Pancreas (tissue), 10 donors: ENCODE measurements at regions not wholly inside any gene's neighbourhood (a gene's known extent, or its start where the extent isn't known, plus 50 kb on each side); places are given as distances from the start of the nearest gene placed in this dataset.

ENCODE experiments used
- ATAC-seq, 4 donors: fragments of 200-7000 bp; cut with Tn5 transposase; one replicate each; pipeline versions ENCODE4 v1.8.0 to v1.9.1; 2020; ENCODE audit warnings: mild to moderate bottlenecking in 4 of 4, moderate library complexity in 4 of 4
- DNase-seq, 6 donors: peaks; one replicate each; pipeline ENCODE4 v3.0.0-alpha.2; 2020
- FAIRE-seq: peaks from 2 replicates; lab custom pipeline; 2012; peaks lifted over from hg19 to GRCh38; lab: Jason Lieb, UNC
- H3K27ac ChIP-seq, 4 donors: fragments of 200-600 bp; sonication (generic); 1 replicate in 3 of 4; 2 replicates in 1 of 4; pipeline versions ENCODE4 v1.5.0 to v1.8.0; 2020
- H3K27me3 ChIP-seq, 4 donors: fragments of 200-600 bp; one replicate each; pipeline ENCODE4 v1.8.0; 2021
- H3K36me3 ChIP-seq, 3 donors: fragments of 200-600 bp; sonication (generic) in 1 of 3; one replicate each; pipeline versions ENCODE4 v1.5.0 to v1.8.0; 2020 to 2021
- H3K4me1 ChIP-seq, 3 donors: fragments of 200-600 bp; one replicate each; pipeline ENCODE4 v1.8.0; 2021
- H3K4me3 ChIP-seq, 4 donors: fragments of 200-600 bp; sonication (generic) in 2 of 4; one replicate each; pipeline versions ENCODE4 v1.5.0 to v1.8.0; 2020 to 2021
- H3K9me3 ChIP-seq, 4 donors: fragments of 200-600 bp; one replicate each; pipeline ENCODE4 v1.8.0; 2021
- CTCF ChIP-seq, 4 donors: fragments of 200-600 bp; sonication (generic) in 3 of 4; IDR thresholded peaks; one replicate each; pipeline versions ENCODE4 v1.5.0 to v1.8.0; 2021; ENCODE audit warnings: antibody characterized with exemption in 4 of 4
- WGBS, 2 donors: extraction: QIAGEN DNeasy Blood & Tissue Kit; methylation state at CpG; one replicate each; pipeline ENCODE4 v1.1.7; 2013; 5-methylcytosine and 5-hydroxymethylcytosine counted together
- intact Hi-C, 3 donors: fragments of 100-400 bp; cut with DNase I; formaldehyde crosslinking; loops; one replicate each; pipeline versions ENCODE4 v1.11.1 to v1.14.2; 2022
- donor health status: healthy with polysubstance abuse.
- donor health status: DM: no; HTN: no; CAD: no; lungs with moderate emphysema.
- donor health status: DM: no; HTN: no; CAD: no.
- donor health status: control.
- donor health status: control.
- donor health status: Bipolar disorder and iron deficiency.
- donor health status: DM: yes; HTN: yes; CAD: no.
- donor health status: DM: no; HTN: no; CAD: no.
- donor health status: DM: no; HTN: no; CAD: no.
- donor health status: DM: yes; HTN: yes; CAD: no.

DNA sequence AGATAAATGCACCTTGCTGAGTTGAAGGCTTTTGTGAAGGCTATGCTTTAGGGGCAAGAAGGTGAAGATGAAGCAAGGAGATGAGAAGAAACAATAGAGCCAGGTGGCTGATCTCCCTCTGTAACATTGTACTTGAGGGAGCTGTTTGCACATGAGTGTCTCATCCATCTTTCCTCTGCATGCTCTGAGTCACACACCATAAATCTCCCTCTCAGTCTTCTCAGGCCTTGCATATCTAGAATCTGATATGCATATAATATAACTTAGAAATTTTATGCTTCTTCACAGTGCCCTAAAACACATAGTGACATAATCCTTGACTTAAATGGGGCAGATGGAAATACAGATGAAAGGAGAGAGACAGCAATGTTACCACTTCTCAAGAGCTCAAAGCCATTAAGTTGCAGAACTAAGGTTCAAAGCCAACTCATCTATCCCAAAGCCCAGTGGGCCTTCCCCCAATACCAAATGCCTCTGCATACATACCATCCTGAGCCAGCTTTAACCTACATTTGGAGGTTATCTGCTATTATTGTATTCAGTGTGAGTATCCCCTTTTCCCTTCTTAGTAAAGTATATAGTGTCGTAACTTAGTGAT is 62.4 kb upstream of the STXBP5 start:
- H3K36me3 ChIP-seq = no peaks in the 10 kb centered on the region
- H3K4me3 ChIP-seq = no peak overlapping the region
- H3K27me3 ChIP-seq = no peaks in the 10 kb centered on the region
- no peak for TF ChIP-seq CTCF (IDR thresholded peaks at IDR 0.05)
- WGBS, 2 donors = 96 to 97% methylated on average over 1 of the region's 1 CpG
- ATAC-seq = peak in 1 of 4 donors; percentile 37
- no peaks in the 10 kb centered on the region for H3K4me1 ChIP-seq
- no peak for DNase-seq
- FAIRE-seq = no peak
- no peak overlapping the region for H3K27ac ChIP-seq
- H3K9me3 ChIP-seq = no peaks in the 10 kb centered on the region
- intact Hi-C loops = no loop called here

DNA sequence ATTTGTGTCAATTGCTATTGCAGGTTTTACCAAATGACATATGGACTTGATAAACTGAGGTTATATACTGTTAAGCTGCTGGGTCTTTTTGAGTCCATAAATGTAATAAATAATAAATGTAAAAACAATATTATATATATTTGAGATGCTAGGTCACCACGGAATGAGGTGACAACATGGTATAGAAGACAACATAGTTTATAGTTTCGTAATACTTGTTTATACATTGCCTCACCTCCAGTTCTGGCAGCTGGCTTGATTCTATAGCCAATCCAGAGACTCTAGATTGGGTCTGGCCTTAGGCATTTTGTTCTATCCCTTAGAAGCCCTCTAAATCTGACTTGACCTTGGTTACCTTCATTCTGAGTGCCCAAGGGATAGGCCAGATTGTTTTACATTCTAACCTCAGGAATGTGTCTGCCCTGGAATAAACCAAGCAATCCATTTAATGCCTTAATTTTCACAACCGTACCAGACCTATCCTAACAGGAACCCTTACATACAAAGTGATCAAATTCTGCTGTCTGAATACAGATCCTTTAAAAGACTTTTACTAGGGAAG is 61.5 kb upstream of the STXBP5 start:
- Histone ChIP-seq H3K9me3 (no peaks in the 10 kb centered on the region), H3K27ac (no peak overlapping the region), H3K27me3 (no peaks in the 10 kb centered on the region), H3K36me3 (no peaks in the 10 kb centered on the region), H3K4me3 (no peak overlapping the region), H3K4me1 (no peaks in the 10 kb centered on the region)
- TF ChIP-seq CTCF (IDR thresholded peaks at IDR 0.05) = no peak
- DNase-seq (no peak), ATAC-seq (no peak), FAIRE-seq (no peak)
- WGBS, 2 donors = 88 to 95% methylated on average over 3 of the region's 3 CpGs
- intact Hi-C loops = no loop called here

GRCh38 chr6:147149092-147149491 is 55.1 kb upstream of the STXBP5 start:
- Histone ChIP-seq H3K4me3 (no peak overlapping the region), H3K4me1 (no peaks in the 10 kb centered on the region), H3K9me3 (no peaks in the 10 kb centered on the region), H3K27ac (no peak overlapping the region), H3K36me3 (no peaks in the 10 kb centered on the region), H3K27me3 (no peaks in the 10 kb centered on the region)
- 83 to 85% methylated on average over 4 of the region's 4 CpGs for WGBS, 2 donors
- intact Hi-C loops = no loop called here
- DNase-seq (no peak), FAIRE-seq (no peak), ATAC-seq (no peak)
- no peak for TF ChIP-seq CTCF (IDR thresholded peaks at IDR 0.05)

DNA sequence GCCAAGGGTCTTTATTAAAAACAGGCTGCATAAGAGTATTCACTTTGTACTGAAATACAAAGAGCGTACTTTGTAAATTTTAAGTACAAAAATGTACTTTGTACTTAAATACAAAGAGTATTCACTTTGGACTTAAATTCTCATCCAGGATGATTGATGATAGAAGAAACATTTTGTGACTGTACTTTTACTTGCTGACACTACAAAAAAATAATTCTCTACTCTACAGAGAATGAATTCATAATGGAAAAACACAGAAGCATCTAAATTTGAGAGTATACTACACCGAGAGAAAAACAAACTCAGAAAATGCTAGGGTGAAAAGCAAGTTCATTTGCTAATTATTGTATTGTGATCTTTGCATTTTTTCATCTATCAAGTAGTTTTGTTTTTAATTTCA is 54.4 kb upstream of the STXBP5 start:
- TF ChIP-seq CTCF (IDR thresholded peaks at IDR 0.05) = no peak
- 95 to 96% methylated on average over 2 of the region's 2 CpGs for WGBS, 2 donors
- FAIRE-seq = no peak
- Histone ChIP-seq H3K4me1 (no peaks in the 10 kb centered on the region), H3K27me3 (no peaks in the 10 kb centered on the region), H3K27ac (no peak overlapping the region), H3K9me3 (no peaks in the 10 kb centered on the region), H3K4me3 (no peak overlapping the region), H3K36me3 (no peaks in the 10 kb centered on the region)
- intact Hi-C loops = no loop called here
- no peak for DNase-seq
- no peak for ATAC-seq

DNA sequence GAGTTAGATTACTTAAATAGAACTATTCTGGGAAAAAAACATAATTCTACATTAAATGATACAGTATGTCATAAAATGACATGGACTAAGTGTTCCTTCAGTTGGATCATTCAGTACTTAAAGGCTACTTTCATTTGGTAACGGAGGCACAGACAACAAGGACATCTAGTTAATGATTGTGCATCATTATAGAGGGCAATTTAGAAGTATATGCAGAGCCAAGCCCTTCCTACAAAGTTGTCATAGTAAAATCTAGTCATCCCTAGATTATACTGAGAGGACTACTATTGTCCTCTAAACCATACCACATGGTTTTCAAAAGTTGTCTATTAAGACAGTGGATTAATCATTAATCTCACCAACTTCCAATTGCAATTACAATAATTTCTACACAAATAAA is 53.9 kb upstream of the STXBP5 start:
- no peak for ATAC-seq

More for the DNA sequence above, 53.9 kb upstream of the STXBP5 start:
- Histone ChIP-seq H3K36me3 (no peaks in the 10 kb centered on the region), H3K27ac (no peak overlapping the region), H3K9me3 (no peaks in the 10 kb centered on the region), H3K27me3 (no peaks in the 10 kb centered on the region), H3K4me3 (no peak overlapping the region), H3K4me1 (no peaks in the 10 kb centered on the region)
- peak; percentile 85 for FAIRE-seq
- TF ChIP-seq CTCF (IDR thresholded peaks at IDR 0.05) = no peak
- DNase-seq = no peak
- intact Hi-C loops = no loop called here
- 42 to 43% methylated on average over 1 of the region's 1 CpG for WGBS, 2 donors
